Left ventricle myocardium superior (tissue), 1 donor: ENCODE measurements at regions not wholly inside any gene's neighbourhood (a gene's known extent, or its start where the extent isn't known, plus 50 kb on each side); places are given as distances from the start of the nearest gene placed in this dataset.
A peak's percentile ranks its signal among the peaks of the same experiment; 100 is the strongest.

Experiments used
- ATAC-seq: fragments of 200-7000 bp; cut with Tn5 transposase; one replicate; pipeline ENCODE4 v1.9.1; 2020; ENCODE audit warnings: mild to moderate bottlenecking, moderate library complexity
- DNase-seq: peaks from one replicate; pipeline ENCODE4 v3.0.0-alpha.2; 2020
- intact Hi-C: fragments of 100-400 bp; cut with micrococcal nuclease; formaldehyde crosslinking; loops from one replicate; pipeline ENCODE4 v1.11.0; 2022
- donor health status: DM: no; HTN: yes; CAD: no; lungs with severe emphysema.

DNA sequence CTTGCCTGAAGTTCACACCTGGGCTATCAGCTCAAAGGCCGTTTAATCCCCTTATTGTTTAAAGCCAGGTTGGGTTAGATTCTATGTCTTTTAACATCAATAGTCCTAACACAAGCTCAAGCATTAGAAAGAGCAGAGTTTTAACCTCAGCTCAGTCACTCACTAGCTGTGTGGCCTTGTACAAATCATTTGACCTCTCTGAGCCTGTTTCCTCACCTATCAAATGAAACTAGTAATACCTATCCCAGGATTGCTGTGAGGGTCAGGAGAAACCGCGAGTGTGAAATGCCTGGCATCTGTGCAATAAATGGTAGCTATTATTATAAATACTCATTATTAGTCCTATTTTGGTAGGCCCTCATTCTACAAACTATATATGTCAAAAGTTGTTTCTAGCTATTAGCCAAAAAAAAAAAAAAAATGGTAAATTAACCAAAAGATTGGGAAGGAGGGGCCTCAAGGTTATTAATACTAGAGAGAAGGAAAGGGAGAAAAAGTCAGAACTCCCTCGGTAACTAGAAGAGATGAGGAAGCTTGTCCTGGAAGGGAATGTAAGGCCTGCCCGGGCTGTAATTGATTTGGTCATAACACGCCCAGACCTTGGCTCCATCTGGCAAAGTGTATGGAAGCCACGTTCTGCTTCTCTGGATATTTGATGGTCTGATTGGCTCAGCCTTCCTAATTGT, 510.5 kb upstream of the PROK2 start:
- intact Hi-C loops = no loop called here
- DNase-seq (no peak), ATAC-seq (no peak)

DNA sequence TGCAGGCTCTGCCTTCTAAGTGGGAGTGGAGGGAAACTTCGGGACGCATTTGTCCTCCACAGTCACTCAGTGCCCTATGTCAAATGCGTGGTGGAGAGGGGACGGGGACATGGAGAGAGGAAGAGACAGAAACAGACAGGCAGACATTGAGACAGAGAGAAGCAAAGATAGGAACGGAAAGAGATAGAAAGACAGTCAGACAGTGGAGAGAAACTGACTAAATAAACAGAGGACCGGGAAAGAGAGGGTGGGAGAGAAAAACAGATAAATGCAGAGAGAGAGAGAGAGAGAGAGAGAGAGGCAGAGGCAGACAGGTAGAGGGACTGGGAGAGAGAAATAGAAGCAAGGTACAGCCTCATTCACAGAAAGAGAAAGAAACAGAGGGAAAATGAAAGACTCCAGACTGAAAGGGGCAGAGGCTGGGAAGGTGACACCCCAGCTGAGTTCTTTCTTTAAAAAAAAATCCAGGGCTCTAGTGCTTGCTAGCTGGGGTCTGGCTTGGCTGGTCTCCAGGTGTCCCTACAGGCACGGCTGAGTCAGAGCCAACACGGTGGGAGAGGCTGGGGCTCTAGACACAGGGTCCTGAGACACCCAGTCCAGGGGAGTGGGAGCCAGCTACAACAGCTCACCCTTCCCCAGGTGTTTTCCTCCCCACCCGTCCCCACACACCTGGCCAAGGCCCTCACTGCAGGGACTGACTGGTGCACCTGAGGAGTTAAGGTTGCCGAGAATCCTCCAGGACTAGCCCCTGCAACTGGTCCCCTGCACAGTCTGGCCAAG, 506.1 kb upstream of the PROK2 start:
- intact Hi-C loops = no loop called here
- DNase-seq = no peak
- no peak for ATAC-seq

DNA sequence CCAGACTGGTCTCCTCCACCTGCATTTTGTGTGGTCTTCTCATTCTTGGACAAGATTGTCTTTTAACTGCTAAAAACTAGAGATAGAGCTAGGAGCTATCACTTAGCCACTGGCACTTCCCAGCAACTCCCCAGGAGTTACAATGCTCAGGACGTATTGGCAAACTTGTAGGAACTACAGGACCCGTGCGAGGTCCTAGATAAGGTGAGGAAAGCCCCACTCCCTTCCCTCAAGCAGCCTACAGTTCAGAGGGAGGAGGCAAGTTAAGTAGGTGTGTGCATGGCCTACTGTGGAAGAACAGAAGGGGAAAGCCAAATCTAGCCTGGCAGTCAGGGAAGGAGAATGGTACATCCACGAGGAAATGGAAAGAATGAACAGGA, 504.7 kb upstream of the PROK2 start:
- intact Hi-C loops = no loop called here
- ATAC-seq (no peak), DNase-seq (no peak)

DNA sequence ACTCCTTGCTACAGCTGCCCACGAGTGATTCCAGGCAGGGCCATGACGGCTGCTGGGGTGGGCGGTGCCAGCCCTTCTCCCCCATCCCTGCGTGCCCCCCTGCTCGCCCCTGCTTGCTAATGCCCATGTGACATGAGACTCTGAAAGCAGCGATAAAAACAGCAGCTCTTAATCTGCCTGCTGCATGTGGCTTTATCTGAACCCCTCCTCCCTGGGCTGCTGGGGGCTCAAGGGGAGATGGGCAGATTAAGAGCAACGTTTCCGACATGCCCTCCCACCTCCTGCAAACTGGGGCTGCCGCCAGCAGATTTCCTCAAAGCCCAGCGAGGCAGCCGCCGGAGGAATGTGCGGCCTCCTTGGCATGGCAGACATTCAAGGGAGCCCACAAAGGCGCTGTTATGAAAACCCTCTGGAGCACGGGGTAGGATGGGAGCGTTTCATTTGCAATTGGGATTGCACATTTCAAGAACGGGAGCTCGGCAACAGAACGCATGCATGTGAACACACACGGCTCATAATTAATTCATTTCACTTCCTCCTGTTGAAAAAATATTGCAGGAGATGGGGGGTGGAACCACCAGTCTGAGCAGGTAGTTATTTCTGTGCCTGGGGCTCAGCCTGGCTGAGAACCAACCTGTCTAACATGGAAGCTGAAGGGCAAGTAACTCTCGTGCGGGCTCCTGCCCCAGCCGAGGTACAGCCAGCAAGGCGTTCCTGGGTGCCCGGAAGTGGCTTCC, 504.2 kb upstream of the PROK2 start:
- DNase-seq (peak; percentile 51), ATAC-seq (peak; percentile 77)
- intact Hi-C loops = no loop called here

DNA sequence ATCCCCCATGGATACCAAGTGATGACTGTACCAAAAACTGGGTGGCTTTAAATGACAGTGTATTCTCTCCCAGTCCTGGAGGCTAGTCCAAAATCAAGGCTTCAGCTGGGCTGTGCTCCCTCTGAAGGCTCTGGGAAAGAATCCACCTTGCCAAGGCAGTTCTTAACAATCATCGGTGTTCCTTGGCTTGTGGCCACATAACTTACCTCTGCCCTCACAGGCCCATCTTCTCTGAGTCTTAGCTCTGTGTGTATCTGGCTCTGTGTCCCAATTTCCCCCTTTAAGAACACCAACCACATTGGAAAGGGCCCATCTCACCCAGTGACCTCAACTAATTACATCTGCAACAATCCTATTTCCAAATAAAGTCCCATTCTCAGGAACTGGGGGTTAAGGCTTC, 503.0 kb upstream of the PROK2 start:
- intact Hi-C loops = no loop called here
- peak; percentile 17 for ATAC-seq
- DNase-seq = no peak

DNA sequence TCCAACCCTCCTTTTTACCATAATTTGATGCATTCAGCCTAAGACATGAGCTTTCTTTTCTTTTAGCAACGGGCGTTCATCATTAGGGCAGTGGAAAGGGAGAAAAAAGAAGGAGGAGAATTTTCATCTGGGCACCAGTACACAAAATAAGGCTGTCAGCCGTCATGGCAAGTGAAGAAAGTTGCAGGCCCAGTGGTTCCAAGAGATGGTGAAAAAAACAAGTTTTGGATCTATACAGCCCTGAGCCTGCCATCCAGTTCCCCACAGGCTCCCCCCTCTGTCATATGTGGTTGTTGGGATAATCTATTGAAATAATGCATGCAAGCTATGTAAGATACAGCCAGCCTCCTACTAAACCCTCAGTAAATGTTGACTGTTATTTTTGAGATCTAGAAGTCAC, 500.6 kb upstream of the PROK2 start:
- DNase-seq (no peak), ATAC-seq (no peak)
- intact Hi-C loops = no loop called here

DNA sequence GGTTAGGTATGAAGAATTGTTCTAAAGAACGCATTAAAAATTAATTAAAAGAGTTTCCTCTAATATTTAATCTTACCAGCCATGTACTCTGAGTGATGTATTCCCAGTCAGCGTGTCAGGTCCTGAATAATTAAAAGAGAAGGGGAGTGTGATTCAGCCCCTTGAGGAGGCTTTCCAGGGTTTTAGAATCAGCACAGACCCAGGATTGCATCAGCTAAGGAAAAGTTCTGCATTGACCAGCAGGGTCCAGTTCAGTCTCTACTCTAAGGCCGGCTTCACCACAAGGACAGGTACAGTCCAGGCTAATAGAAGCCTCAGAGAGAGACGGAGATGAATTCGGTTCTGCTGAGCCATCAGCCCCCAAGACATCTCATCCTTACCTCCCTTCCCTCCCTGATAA, 499.5 kb upstream of the PROK2 start:
- DNase-seq = no peak

DNA sequence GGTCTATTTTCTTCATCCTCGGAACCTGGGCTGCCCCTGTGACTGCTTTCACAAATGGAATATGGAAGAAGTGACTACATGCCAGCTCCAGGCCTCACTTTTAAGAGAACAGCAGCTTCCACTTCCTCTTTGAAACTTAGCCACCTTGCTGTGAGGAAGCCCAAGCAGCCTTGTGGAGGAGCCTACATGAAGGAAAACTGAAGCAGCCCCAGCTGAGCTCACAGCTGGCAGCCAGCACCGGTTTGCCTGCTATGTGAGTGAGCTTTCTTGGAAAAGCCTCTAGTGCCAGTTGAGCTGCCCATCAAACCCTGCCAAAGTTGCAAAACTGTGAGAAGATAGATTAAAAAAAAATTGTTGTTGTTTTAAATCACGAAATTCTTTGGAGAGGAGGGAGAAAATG, 498.0 kb upstream of the PROK2 start:
- DNase-seq (no peak), ATAC-seq (no peak)
- intact Hi-C loops = no loop called here

More for the DNA sequence above, 499.5 kb upstream of the PROK2 start:
- intact Hi-C loops = no loop called here
- no peak for ATAC-seq

DNA sequence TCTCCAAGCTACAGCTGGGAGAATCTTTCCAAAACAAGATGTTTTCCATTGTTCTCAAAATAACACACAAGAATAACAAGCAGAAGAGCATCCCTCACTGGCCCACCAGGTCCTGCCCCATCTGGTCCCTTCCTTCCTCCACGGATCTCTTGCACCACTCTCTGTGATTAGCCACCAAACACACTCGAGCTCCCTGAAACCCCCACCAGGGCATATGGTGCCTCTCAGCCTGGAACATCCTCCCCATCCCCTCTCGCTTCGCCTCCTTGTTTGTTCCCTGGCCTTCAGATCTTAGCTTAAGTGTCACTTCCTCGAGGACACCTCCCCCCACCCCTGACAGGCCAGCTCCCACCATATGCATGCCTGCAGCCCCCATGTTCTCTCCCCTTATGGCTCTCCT, 496.6 kb upstream of the PROK2 start:
- intact Hi-C loops = no loop called here
- ATAC-seq (no peak), DNase-seq (no peak)

DNA sequence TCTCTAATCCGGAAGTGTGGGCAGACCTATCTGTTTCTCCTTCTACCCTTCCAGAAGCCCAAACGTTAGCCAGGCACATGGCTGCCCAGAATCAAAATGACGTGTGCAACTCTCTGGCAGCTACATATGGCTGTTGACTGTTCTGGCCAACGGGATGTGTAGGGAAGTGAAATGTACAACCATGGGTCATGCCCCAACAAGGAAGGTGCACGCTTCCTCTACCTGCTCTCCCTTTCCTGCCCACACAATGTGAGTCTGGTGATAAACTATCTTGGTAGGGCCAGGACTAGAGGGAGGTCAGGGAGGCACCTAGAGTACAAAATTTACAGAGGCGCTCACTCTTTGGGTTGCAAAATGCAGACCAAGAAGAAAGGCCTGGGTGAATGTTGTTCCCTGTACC, 495.9 kb upstream of the PROK2 start:
- no peak for ATAC-seq
- DNase-seq = no peak
- intact Hi-C loops = no loop called here

DNA sequence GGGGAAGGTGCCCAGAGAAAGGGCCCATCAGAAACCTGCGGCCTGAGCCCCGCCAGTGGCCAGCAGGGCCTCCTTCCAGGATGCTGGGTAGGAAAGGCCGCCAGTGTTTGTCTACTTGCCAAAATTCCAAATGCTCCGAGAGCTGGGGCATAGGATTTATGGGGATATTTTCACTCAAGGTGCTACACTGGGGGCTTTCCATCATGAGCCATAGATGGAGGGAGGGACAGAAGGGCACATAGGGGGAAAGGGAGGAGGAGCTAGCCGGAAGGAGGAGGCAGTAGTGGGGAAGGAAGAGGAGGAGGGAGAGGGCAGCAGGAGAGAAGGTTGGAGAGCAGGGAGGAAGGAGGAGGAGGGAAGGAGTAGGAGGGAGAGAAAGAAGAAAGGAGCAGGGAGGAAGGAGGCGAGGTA, 494.7 kb upstream of the PROK2 start:
- DNase-seq (no peak), ATAC-seq (no peak)
- intact Hi-C loops = no loop called here

DNA sequence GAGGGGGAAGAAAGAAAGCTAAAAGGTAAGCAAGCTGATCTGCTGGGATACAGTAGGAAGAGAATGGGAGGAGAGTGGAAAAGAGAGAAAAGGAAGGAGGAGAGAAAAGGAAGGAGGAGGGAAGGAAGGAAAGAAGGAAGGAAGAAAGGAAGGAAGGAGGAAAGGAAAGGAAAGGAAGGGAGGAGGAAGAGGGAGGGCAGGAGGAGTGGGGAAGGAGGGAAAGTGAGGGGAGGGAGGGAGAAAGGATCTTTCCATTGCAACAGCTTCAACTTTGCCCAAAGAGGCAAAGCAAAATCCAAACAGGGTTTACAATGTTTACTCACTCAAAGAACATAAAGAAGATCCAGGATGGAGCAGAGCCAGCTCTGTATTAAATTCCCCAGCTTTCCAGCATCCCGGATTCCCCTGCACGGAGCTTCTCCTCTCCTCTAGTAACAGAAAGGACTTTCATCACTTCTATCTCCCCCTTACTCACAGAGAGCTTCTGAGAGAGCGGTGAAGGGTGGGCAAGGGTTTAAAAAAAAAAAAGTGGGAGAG, 494.2 kb upstream of the PROK2 start:
- intact Hi-C loops = no loop called here
- no peak for ATAC-seq
- DNase-seq = no peak

DNA sequence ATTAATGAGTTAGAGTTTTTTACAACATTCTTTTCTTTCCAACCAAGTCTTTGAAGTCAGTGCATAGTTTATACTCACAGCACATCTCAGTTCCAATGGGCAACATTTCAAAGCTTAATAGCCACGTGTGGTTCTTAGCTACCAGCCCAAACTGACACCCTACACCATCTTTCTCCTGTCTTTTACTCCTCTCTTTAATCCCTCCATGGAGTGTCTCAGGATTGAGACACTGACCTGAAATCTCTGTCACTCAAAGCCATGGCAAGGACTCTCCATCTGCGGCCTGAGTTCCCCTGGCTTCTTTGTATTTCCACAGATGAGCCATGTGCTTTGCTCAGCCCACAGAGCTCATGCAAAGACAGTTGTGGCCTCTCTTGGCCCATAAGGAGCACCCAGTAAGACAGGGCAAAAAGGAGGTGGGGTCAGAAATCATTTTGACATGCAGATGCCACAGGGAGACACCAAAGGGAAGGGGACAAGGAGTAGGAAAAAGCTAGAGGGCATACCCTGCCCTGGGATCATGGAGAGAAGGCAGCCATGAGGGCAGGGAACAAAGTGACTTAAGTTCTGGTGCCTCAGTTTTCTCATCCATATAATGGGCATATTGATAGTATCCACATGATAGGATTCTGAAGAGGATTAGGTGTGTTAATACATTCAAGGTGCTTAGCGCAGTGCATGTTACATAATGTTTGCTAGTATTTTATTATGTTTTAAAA, 493.6 kb upstream of the PROK2 start:
- DNase-seq (no peak), ATAC-seq (no peak)
- intact Hi-C loops = no loop called here

DNA sequence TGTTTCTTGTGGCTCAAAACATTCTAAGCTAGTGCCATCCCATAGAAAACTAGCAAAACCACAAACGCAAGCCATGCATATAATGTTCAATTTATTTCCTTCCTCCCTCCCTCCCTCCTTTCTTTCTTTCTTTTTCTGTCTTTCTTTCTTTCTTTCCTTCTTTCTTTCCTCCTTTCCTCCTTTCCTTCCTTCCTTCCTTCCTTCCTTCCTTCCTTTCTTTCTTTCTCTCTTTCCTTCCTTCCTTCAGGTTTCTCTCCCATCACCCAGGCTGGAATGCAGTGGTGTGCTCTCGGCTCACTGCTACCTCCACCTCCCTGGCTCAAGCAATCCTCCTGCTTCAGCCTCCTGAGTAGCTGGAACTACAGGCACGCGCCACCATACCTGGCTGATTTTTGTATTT, 492.8 kb upstream of the PROK2 start:
- ATAC-seq = no peak
- no peak for DNase-seq
- intact Hi-C loops = no loop called here

DNA sequence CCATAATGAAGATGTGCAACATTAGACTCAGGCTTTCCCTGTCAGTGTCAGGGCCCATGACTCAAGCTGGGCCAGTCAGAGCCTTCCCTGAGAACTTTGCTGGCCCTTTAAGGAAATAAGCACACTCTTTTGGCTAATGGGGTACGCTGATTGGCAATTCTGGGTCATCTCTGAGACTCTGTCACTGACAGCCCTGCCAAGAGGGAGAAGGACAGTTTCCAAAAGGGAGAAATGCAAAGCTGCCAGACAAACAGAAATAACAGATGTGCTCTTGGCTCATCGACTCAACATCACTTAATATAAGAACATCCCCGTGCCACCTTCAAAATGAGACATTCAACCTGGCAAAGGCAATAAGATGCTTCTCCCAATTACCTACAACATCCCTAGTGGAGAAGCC, 491.9 kb upstream of the PROK2 start:
- no peak for DNase-seq
- ATAC-seq = no peak
- intact Hi-C loops = no loop called here

DNA sequence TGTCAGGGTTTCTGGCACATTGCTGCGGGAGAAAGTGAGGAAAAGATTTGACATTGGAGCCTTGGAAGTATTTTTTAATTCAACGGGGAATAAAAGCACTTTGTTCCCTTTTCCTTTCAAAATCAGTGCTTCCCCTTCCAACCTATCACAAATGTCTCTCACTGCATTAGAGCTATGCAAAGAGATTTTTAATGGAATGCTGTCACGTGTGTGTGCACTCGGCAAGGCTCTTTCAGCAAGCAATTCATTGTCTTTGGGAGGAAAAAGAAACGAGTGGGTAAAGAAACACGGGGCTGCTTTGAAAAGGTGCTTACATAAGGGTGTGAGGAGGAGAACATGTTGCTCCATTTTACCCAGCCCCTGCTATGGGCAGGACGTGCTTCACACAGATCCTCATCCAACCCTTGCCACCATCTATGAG, 490.4 kb upstream of the PROK2 start:
- intact Hi-C loops = no loop called here
- ATAC-seq (no peak), DNase-seq (no peak)

DNA sequence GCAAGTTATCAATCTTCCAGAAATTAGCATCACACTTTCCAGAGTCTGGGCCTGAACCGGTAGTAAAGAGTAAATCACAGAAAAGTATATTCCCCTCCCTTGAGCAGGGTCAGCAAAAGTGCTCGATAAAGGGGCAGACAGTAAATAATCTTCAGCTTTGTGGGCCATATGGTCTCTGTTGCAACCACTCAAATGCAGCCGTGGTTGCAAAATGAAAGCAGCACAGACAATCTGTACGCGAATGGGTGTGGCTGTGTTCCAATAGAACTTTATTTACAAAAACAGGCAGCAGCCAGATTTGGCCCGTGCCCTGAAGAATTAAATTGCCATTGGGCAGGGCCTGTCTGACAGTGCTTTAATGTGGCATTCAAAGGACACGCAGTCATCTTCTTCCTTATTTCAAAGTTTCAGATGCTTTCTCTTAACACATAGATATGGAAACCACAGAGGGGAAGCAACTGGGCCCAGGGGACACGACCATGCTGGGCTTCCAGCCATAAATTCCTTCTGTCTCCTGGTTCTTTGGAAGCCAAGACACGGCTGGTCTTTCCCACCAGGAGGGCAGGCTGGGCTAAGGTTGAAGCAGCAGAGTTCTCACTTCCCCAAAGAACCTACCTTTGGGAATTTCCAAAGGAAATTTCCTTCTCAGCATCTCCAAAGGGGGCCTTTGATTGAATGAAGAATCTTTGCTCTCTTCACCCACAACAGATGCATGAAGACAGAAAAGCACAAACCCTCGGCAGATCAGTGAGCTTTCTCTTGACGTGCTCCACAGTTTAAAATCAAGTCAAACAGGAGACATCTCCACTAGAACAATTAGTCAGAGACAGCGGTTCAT, 489.8 kb upstream of the PROK2 start:
- ATAC-seq (peak; percentile 53), DNase-seq (peak; percentile 44)
- intact Hi-C loops = no loop called here

DNA sequence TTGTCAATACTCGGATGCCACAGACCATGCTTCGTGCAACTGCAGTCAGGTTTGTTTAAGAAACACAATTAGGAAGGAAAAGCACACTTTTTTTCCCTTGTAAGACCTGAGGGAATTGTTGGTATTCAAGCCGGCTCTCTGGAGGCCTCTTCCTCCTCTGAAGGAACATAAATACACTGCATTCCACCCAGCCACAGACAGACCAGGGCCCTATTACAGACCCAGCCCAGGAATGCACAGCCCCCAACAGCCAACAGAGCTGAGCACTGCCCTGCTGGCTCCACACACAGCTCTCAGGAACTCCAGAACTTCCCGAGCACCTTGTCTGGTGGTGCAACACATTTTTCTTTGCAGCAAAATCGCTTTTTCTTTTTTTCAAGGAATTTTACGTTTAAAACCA, 488.7 kb upstream of the PROK2 start:
- intact Hi-C loops = no loop called here
- ATAC-seq (no peak), DNase-seq (no peak)

DNA sequence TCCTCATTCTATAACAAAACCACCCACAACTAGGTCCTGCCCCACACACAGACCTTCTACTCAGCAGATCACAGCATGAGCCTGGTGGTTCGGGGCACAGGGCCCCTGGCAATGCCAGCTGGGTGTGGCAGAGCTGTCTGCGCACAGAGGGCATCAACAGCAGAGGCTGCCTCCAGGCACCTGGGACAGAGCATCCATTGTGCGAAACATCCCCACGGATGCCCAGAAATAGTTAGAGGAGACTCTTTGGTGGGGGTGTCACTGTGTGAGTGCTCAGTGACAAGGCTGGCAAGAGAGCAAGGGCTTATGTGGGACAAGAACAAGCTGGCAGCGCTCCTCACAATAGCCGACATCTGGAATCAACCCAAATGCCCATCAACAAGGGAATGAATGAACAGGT, 487.4 kb upstream of the PROK2 start:
- intact Hi-C loops = no loop called here
- DNase-seq (no peak), ATAC-seq (no peak)
